Endothelial cell of umbilical vein (primary cell): ENCODE measurements at regions not wholly inside any gene's neighbourhood (a gene's known extent, or its start where the extent isn't known, plus 50 kb on each side); places are given as distances from the start of the nearest gene placed in this dataset.

ENCODE experiments used
- BruUV-seq: library from RNA; stranded (reverse); fragments of 400-500 nt; replicated peaks from 2 replicates; lab custom pipeline; 2021; lab: Mats Ljungman, UMichigan
- CTCF ChIA-PET: fragments of 300-600, 350-600 bp; sonication (Branson Sonifier 250); formaldehyde crosslinking; loops from one replicate; lab custom pipeline; 2021; ENCODE audit warnings: antibody characterized with exemption, inconsistent platforms; lab: Charles Lee
- POLR2A ChIA-PET: fragments of 300-600, 350-600 bp; sonication (Branson Sonifier 250); formaldehyde crosslinking; loops from one replicate; lab custom pipeline; 2021; ENCODE audit warnings: antibody characterized with exemption, inconsistent platforms; lab: Charles Lee
- DNase-seq: peaks from one replicate; pipeline ENCODE4 v3.0.0-alpha.2; 2011; ENCODE audit warnings: low read depth, low spot score
- FAIRE-seq: peaks from 2 replicates; lab custom pipeline; 2011; peaks lifted over from hg19 to GRCh38; lab: Jason Lieb, UNC
- H2AFZ ChIP-seq: 2 replicates; pipeline ENCODE4 v1.6.0; 2012; ENCODE audit warnings: low read depth, low read length, control low read depth, inconsistent platforms
- H3K27ac ChIP-seq: 2 replicates; pipeline ENCODE4 v1.5.1; 2011; ENCODE audit warnings: low read depth, mild to moderate bottlenecking, control low read depth, low read length, moderate library complexity; ENCODE audit not compliant: insufficient read depth
- H3K27me3 ChIP-seq, 2 experiments: 2 replicates each; pipeline versions ENCODE4 v1.6.0 to v1.6.1; 2011; ENCODE audit warnings: low read length in 2 of 2, mixed read lengths in 1 of 2; ENCODE audit not compliant: control insufficient read depth in 2 of 2, insufficient read depth in 2 of 2
- H3K36me3 ChIP-seq, 2 experiments: 2 replicates in 1 of 2; 3 replicates in 1 of 2; pipeline ENCODE4 v1.5.1; 2011; ENCODE audit warnings: low read length in 2 of 2, mild to moderate bottlenecking in 1 of 2, moderate library complexity in 1 of 2; ENCODE audit not compliant: control insufficient read depth in 2 of 2, insufficient read depth in 2 of 2; ENCODE audit errors: extremely low read depth in 1 of 2
- H3K4me1 ChIP-seq: 3 replicates; pipeline ENCODE4 v1.5.1; 2011; ENCODE audit warnings: mild to moderate bottlenecking, low read length; ENCODE audit not compliant: control insufficient read depth, insufficient read depth; ENCODE audit errors: extremely low read depth
- H3K4me2 ChIP-seq: 2 replicates; pipeline ENCODE4 v1.6.1; 2011; ENCODE audit warnings: low read length, control low read depth, mixed read lengths; ENCODE audit not compliant: insufficient read depth
- H3K4me3 ChIP-seq, 3 experiments: fragments of 200-600 bp in 1 of 3; sonication (generic), shearing (Covaris generic) in 1 of 3; replicated peaks in 1 of 3; 2 replicates each; pipeline ENCODE4 v1.5.1; 2011 to 2016; ENCODE audit warnings: control low read depth in 3 of 3, low read length in 3 of 3, mild to moderate bottlenecking in 2 of 3, inconsistent platforms in 1 of 3, low read depth in 1 of 3, moderate library complexity in 1 of 3; ENCODE audit not compliant: insufficient read depth in 1 of 3
- H3K79me2 ChIP-seq: 2 replicates; pipeline ENCODE4 v1.6.0; 2012; ENCODE audit warnings: low read length, inconsistent platforms; ENCODE audit not compliant: control insufficient read depth, insufficient read depth
- H3K9ac ChIP-seq: replicated peaks from 2 replicates; pipeline ENCODE3; 2011; ENCODE audit warnings: low read length, control low read depth; ENCODE audit not compliant: insufficient read depth; ENCODE audit errors: extremely low read depth
- H3K9me1 ChIP-seq: replicated peaks from 3 replicates; pipeline ENCODE4 v1.6.0; 2011; ENCODE audit warnings: mild to moderate bottlenecking, low read length; ENCODE audit not compliant: control insufficient read depth, insufficient read depth; ENCODE audit errors: extremely low read depth
- H3K9me3 ChIP-seq: replicated peaks from 2 replicates; pipeline ENCODE4 v1.5.1; 2012; ENCODE audit warnings: low read length, inconsistent platforms; ENCODE audit not compliant: control insufficient read depth, insufficient read depth
- H4K20me1 ChIP-seq: replicated peaks from 2 replicates; pipeline ENCODE3; 2011; ENCODE audit warnings: mild to moderate bottlenecking, low read length; ENCODE audit not compliant: control insufficient read depth, insufficient read depth; ENCODE audit errors: extremely low read depth
- EZH2 ChIP-seq: IDR thresholded peaks from 2 replicates; pipeline ENCODE4 v1.6.1; 2012; ENCODE audit warnings: borderline replicate concordance, low read depth, mild to moderate bottlenecking, moderate library complexity, low read length, inconsistent platforms; ENCODE audit not compliant: severe bottlenecking
- FOS ChIP-seq: IDR thresholded peaks from 2 replicates; pipeline ENCODE4 v1.6.1; 2011; ENCODE audit warnings: mild to moderate bottlenecking, low read length, moderate library complexity, borderline replicate concordance; ENCODE audit not compliant: insufficient read depth
- GATA2 ChIP-seq: IDR thresholded peaks from 2 replicates; pipeline ENCODE4 v1.7.0; 2011; ENCODE audit warnings: low read depth, mild to moderate bottlenecking, moderate library complexity, mixed read lengths, low read length; ENCODE audit not compliant: insufficient read length, insufficient read depth
- JUN ChIP-seq: IDR thresholded peaks from 2 replicates; pipeline ENCODE4 v1.6.1; 2011; ENCODE audit warnings: borderline replicate concordance, low read depth; ENCODE audit not compliant: insufficient read length, insufficient read depth
- MYC ChIP-seq: IDR thresholded peaks from one replicate; pipeline ENCODE4 v1.6.1; 2011; ENCODE audit warnings: mild to moderate bottlenecking, low read depth, low read length
- POLR2A ChIP-seq: IDR thresholded peaks from 2 replicates; pipeline ENCODE4 v1.6.1; 2012; ENCODE audit warnings: low read depth, mild to moderate bottlenecking, control low read depth, low read length
- POLR2AphosphoS5 ChIP-seq: IDR thresholded peaks from 2 replicates; pipeline ENCODE4 v1.6.1; 2012; ENCODE audit warnings: low read depth, mild to moderate bottlenecking, control low read depth, low read length, moderate library complexity; ENCODE audit not compliant: insufficient read depth
- dilution Hi-C: fragments of 300-500 bp; cut with MboI; formaldehyde crosslinking; loops from one replicate; pipeline ENCODE4 v1.15.0; 2019; ENCODE audit warnings: low sequenced_read_pairs; ENCODE audit not compliant: extremely low pct_ligation_motif_present
- intact Hi-C: fragments of 100-400 bp; cut with micrococcal nuclease; formaldehyde crosslinking; loops from one replicate; pipeline ENCODE4 v1.10.0; 2022
- TF ChIP-seq, protein P1 (sequence below): IDR thresholded peaks from 2 replicates; pipeline ENCODE4 v1.6.1; 2011; ENCODE audit not compliant: insufficient read depth, insufficient read length
- TF ChIP-seq, protein P2 (sequence below), 2 donors: IDR thresholded peaks; 1 replicate in 1 of 2; 2 replicates in 1 of 2; pipeline ENCODE4 v1.5.1; 2011; ENCODE audit warnings: low read length in 2 of 2, mild to moderate bottlenecking in 2 of 2, moderate library complexity in 2 of 2, control low read depth in 1 of 2, inconsistent platforms in 1 of 2, low read depth in 1 of 2; ENCODE audit not compliant: insufficient read depth in 1 of 2; ENCODE audit errors: extremely low read depth in 1 of 2

DNA sequence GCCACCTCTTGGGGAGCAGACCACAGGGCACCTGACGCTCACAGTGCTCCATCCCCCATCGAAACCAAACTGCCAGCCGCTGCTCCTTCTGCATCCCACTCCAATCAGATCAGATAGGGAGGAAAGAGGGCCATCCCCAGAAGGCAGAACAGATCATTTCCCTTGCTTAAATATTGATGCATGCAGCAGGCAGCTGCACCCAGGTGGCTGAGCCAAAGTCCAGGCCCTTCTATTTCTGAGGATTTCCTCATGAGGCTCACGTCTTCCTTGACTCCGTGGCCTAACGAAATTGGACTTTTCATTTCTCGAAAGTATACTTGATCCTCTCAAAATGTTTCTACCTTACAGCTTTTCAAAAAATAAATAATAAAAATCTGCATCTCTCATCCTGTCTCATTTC, 239.2 kb downstream of the ATG4C start:
- H2AFZ ChIP-seq = no peak overlapping the region
- H3K27me3 ChIP-seq = no peaks in the 10 kb centered on the region
- H3K4me2 ChIP-seq = no peak overlapping the region
- no peaks in the 10 kb centered on the region for H3K79me2 ChIP-seq
- FAIRE-seq (no peak), DNase-seq (no peak)
- H3K36me3 ChIP-seq = no peaks in the 10 kb centered on the region
- no peaks in the 10 kb centered on the region for H4K20me1 ChIP-seq
- TF ChIP-seq MYC (no peak), FOS (no peak), POLR2AphosphoS5 (no peak), JUN (no peak), POLR2A (no peak), GATA2 (no peak), EZH2 (no peak)
- TF ChIP-seq, protein P1, sequence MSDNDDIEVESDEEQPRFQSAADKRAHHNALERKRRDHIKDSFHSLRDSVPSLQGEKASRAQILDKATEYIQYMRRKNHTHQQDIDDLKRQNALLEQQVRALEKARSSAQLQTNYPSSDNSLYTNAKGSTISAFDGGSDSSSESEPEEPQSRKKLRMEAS = no peak
- TF ChIP-seq, protein P2, sequence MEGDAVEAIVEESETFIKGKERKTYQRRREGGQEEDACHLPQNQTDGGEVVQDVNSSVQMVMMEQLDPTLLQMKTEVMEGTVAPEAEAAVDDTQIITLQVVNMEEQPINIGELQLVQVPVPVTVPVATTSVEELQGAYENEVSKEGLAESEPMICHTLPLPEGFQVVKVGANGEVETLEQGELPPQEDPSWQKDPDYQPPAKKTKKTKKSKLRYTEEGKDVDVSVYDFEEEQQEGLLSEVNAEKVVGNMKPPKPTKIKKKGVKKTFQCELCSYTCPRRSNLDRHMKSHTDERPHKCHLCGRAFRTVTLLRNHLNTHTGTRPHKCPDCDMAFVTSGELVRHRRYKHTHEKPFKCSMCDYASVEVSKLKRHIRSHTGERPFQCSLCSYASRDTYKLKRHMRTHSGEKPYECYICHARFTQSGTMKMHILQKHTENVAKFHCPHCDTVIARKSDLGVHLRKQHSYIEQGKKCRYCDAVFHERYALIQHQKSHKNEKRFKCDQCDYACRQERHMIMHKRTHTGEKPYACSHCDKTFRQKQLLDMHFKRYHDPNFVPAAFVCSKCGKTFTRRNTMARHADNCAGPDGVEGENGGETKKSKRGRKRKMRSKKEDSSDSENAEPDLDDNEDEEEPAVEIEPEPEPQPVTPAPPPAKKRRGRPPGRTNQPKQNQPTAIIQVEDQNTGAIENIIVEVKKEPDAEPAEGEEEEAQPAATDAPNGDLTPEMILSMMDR (IDR thresholded peaks at IDR 0.05; ENCODE audit: extremely low read depth in 1 of 2, insufficient read depth in 1 of 2, low read depth in 1 of 2, low read length in 2 of 2) = no peak
- dilution Hi-C loops (no loop called here), intact Hi-C loops (no loop called here)
- CTCF ChIA-PET = interaction anchor here (1.4 kb wide), 1 partner anchor 126 kb away, joined by 4 read pairs; no protein-coding TSS in a partner anchor
- no peaks in the 10 kb centered on the region for H3K9me1 ChIP-seq
- no peak overlapping the region for H3K9ac ChIP-seq
- no peak overlapping the region for H3K4me3 ChIP-seq
- no peaks in the 10 kb centered on the region for H3K9me3 ChIP-seq
- no peaks in the 10 kb centered on the region for H3K4me1 ChIP-seq
- BruUV-seq = no TSS peak
- POLR2A ChIA-PET = no interaction called here
- H3K27ac ChIP-seq = no peak overlapping the region
